CD4-positive, alpha-beta T cell (primary cell): ENCODE measurements at regions not wholly inside any gene's neighbourhood (a gene's known extent, or its start where the extent isn't known, plus 50 kb on each side); places are given as distances from the start of the nearest gene placed in this dataset.

Experiments
- ATAC-seq: fragments of 200-7000 bp; cut with Tn5 transposase; one replicate; pipeline ENCODE4 v1.10.0; 2022; ENCODE audit warnings: mild to moderate bottlenecking; ENCODE audit not compliant: poor library complexity
- CTCF ChIA-PET: fragments of 350-600 bp; sonication (Branson Sonifier 250); formaldehyde crosslinking; loops from one replicate; lab custom pipeline; 2021; ENCODE audit warnings: antibody characterized with exemption, inconsistent platforms; lab: Charles Lee
- POLR2A ChIA-PET: fragments of 350-600 bp; sonication (Branson Sonifier 250); formaldehyde crosslinking; loops from one replicate; lab custom pipeline; 2021; ENCODE audit warnings: antibody characterized with exemption, inconsistent platforms; lab: Charles Lee
- DNase-seq, 14 experiments: peaks; one replicate each; pipeline ENCODE4 v3.0.0-alpha.2; 2013 to 2020; ENCODE audit warnings: mixed read lengths in 2 of 14
- H3K27ac ChIP-seq, 2 donors: one replicate each; pipeline versions ENCODE4 v1.5.1 to v1.7.0; 2013; ENCODE audit warnings: low read length in 2 of 2, low read depth in 1 of 2, mild to moderate bottlenecking in 1 of 2
- H3K27me3 ChIP-seq, 2 experiments: 1 replicate in 1 of 2; 2 replicates in 1 of 2; pipeline versions ENCODE4 v1.6.1 to v1.7.0; 2013; ENCODE audit warnings: low read length in 2 of 2, control low read depth in 1 of 2, mild to moderate bottlenecking in 1 of 2, moderate library complexity in 1 of 2; ENCODE audit not compliant: insufficient read depth in 2 of 2, control insufficient read depth in 1 of 2
- H3K36me3 ChIP-seq: one replicate; pipeline ENCODE4 v1.6.1; 2013; ENCODE audit warnings: low read length, control low read depth; ENCODE audit not compliant: insufficient read depth
- H3K4me1 ChIP-seq: one replicate; pipeline ENCODE4 v1.6.1; 2013; ENCODE audit warnings: low read length, control low read depth; ENCODE audit not compliant: insufficient read depth
- H3K4me3 ChIP-seq: one replicate; pipeline ENCODE4 v1.5.1; 2013; ENCODE audit warnings: mild to moderate bottlenecking, low read length, moderate library complexity
- H3K9me3 ChIP-seq, 2 experiments: 1 replicate in 1 of 2; 2 replicates in 1 of 2; pipeline versions ENCODE4 v1.6.1 to v1.7.0; 2013; ENCODE audit warnings: low read length in 2 of 2, mild to moderate bottlenecking in 2 of 2, control low read depth in 1 of 2, moderate library complexity in 1 of 2; ENCODE audit not compliant: control insufficient read depth in 1 of 2, insufficient read depth in 1 of 2
- H3K27ac Mint-ChIP-seq: one replicate; pipeline ENCODE4 v1.8.0; 2020; ENCODE audit warnings: mixed read lengths
- H3K27me3 Mint-ChIP-seq: one replicate; pipeline ENCODE4 v1.8.0; 2021; ENCODE audit warnings: mixed read lengths
- H3K36me3 Mint-ChIP-seq: one replicate; pipeline ENCODE4 v1.8.0; 2021; ENCODE audit warnings: low read depth, mixed read lengths
- H3K4me1 Mint-ChIP-seq: one replicate; pipeline ENCODE4 v1.8.0; 2021; ENCODE audit warnings: low read depth, mixed read lengths
- H3K4me3 Mint-ChIP-seq: one replicate; pipeline ENCODE4 v1.8.0; 2020; ENCODE audit warnings: mild to moderate bottlenecking, mixed read lengths
- H3K9me3 Mint-ChIP-seq: one replicate; pipeline ENCODE4 v1.8.0; 2020; ENCODE audit warnings: mixed read lengths
- intact Hi-C, 2 experiments: fragments of 100-400 bp; cut with DNase I in 1 of 2; cut with micrococcal nuclease in 1 of 2; formaldehyde crosslinking; loops; one replicate each; pipeline versions ENCODE4 v1.15.1 to v1.9.0; 2023 to 2025; cut with DNase I, micrococcal nuclease
- TF ChIP-seq, protein P1 (sequence below): fragments of 200-600 bp; IDR thresholded peaks from one replicate; pipeline ENCODE4 v1.8.0; 2022; ENCODE audit warnings: antibody characterized with exemption, mild to moderate bottlenecking

DNA sequence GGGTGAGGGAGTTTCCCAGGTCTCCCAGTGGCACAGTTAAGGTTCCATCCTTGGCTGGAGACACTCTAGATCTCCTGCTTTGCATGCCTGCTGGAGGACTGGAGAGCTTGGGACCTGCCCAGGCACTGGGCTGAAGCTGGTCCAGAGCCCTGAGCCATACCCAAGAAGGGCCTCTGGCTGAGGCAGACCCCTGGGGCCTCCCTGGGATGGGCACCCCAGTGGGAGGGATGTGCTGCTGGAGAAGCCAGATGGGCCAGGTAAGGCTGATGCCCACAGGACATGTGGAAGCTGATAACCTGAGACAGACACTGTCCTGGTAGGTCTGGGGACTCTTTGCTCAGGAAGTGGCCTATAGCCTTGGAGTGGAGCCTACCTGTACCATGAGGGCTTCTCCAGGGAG is 160.7 kb downstream of the TFCP2L1 start:
- no peaks in the 10 kb centered on the region for H3K36me3 Mint-ChIP-seq
- H3K4me3 Mint-ChIP-seq: no peak overlapping the region
- Histone ChIP-seq H3K4me3 (no peak overlapping the region), H3K9me3 (peaks cover 0 to 7% of the 10 kb centered on the region in 2 experiments), H3K4me1 (no peaks in the 10 kb centered on the region), H3K36me3 (no peaks in the 10 kb centered on the region), H3K27ac (no peak overlapping the region), H3K27me3 (no peaks in the 10 kb centered on the region)
- intact Hi-C loops: no loop called here
- H3K9me3 Mint-ChIP-seq: no peaks in the 10 kb centered on the region
- TF ChIP-seq, protein P1, sequence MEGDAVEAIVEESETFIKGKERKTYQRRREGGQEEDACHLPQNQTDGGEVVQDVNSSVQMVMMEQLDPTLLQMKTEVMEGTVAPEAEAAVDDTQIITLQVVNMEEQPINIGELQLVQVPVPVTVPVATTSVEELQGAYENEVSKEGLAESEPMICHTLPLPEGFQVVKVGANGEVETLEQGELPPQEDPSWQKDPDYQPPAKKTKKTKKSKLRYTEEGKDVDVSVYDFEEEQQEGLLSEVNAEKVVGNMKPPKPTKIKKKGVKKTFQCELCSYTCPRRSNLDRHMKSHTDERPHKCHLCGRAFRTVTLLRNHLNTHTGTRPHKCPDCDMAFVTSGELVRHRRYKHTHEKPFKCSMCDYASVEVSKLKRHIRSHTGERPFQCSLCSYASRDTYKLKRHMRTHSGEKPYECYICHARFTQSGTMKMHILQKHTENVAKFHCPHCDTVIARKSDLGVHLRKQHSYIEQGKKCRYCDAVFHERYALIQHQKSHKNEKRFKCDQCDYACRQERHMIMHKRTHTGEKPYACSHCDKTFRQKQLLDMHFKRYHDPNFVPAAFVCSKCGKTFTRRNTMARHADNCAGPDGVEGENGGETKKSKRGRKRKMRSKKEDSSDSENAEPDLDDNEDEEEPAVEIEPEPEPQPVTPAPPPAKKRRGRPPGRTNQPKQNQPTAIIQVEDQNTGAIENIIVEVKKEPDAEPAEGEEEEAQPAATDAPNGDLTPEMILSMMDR: no peak
- DNase-seq (no peak), ATAC-seq (no peak)
- H3K27me3 Mint-ChIP-seq: peaks cover 13% of the 10 kb centered on the region
- ChIA-PET POLR2A (no interaction called here), CTCF (no interaction called here)
- no peaks in the 10 kb centered on the region for H3K4me1 Mint-ChIP-seq
- no peak overlapping the region for H3K27ac Mint-ChIP-seq

DNA sequence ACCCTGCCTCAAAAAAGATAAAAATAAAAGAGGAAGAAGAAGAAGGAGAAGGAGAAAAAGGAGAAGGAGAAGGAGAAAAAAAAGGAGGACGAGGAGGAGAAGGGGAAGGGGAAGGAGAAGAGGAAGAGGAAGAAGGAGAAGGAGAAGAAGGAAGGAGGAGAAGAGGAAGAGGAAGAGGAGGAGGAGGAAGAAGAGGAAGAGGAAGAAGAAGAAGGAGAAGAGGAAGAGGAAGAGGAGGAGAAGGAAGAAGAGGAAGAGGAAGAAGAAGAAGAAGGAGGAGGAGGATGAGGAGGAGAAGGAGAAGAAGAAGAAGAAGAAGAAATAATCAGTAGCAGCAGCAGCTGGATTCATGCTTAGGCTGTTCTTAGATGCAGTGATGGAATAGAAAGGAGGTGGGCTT is 159.7 kb downstream of the TFCP2L1 start:
- CTCF ChIA-PET: no interaction called here
- H3K27me3 Mint-ChIP-seq: peaks cover 13% of the 10 kb centered on the region
- no peak overlapping the region for H3K27ac ChIP-seq
- H3K4me1 Mint-ChIP-seq: no peaks in the 10 kb centered on the region
- no peaks in the 10 kb centered on the region for H3K4me1 ChIP-seq
- no peaks in the 10 kb centered on the region for H3K27me3 ChIP-seq
- no peak for DNase-seq
- H3K4me3 Mint-ChIP-seq: no peak overlapping the region
- POLR2A ChIA-PET: no interaction called here
- no peak overlapping the region for H3K27ac Mint-ChIP-seq
- H3K36me3 Mint-ChIP-seq: no peaks in the 10 kb centered on the region
- H3K9me3 Mint-ChIP-seq: no peaks in the 10 kb centered on the region
- TF ChIP-seq, protein P1: no peak
- H3K4me3 ChIP-seq: no peak overlapping the region
- ATAC-seq: no peak
- H3K9me3 ChIP-seq: peaks cover 0 to 4% of the 10 kb centered on the region in 2 experiments
- intact Hi-C loops: no loop called here
- no peaks in the 10 kb centered on the region for H3K36me3 ChIP-seq

DNA sequence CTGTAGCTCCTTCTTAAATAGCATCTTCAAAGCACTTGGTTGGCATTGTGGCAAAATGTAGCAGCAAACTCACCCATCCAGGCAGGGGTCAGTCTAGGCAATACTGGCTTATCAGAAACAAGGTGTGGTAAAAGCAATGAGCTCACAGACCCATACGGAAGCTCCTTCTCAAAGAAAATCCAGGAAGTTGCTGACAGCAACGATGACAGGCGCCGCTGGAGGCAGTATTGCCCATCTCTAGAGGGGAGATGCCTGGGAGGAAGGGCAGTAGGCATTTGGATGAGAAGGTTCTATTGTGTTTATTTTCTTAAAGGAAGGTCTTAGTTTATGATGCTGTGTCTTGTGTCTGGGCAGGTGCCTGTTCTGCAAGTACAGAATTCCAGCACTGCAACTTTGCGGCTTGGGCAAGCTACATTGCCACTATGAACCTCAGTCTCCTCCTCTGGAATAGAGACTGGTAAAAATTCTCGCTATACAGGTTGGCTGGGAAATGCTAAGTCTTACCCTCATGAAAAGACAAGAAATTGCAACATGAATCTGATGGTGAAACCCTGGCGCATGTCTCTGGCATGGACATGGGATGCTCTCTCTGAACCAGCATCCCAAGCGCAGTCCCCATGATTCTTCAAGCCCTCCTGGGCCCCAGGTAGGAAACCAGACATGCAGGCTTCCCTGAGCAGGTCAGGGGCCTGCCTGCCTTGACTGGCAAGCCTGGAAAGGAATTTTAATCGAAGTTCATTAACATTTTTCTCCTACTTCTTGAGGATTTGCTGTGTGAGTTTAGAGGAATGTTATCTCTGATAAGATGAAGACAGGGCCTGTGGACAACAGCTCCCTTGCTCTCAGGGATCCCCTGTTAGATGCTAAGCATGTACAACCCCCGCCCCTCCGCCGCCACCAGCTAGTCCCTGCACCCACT is 156.0 kb downstream of the TFCP2L1 start:
- no peak overlapping the region for H3K4me3 ChIP-seq
- ChIA-PET CTCF (no interaction called here), POLR2A (no interaction called here)
- Mint-ChIP-seq H3K4me3 (no peak overlapping the region), H3K4me1 (no peaks in the 10 kb centered on the region), H3K36me3 (no peaks in the 10 kb centered on the region), H3K27ac (no peak overlapping the region), H3K27me3 (peaks cover 2% of the 10 kb centered on the region), H3K9me3 (no peaks in the 10 kb centered on the region)
- ATAC-seq (no peak), DNase-seq (peak in 2 of 14 experiments; percentile 11 to 23)
- no peak overlapping the region for H3K27ac ChIP-seq
- intact Hi-C loops: no loop called here
- no peaks in the 10 kb centered on the region for H3K4me1 ChIP-seq
- no peaks in the 10 kb centered on the region for H3K36me3 ChIP-seq
- no peaks in the 10 kb centered on the region for H3K27me3 ChIP-seq
- H3K9me3 ChIP-seq: no peaks in the 10 kb centered on the region
- TF ChIP-seq, protein P1: no peak
